ENCODE measurements at regions not wholly inside any gene's neighbourhood (a gene's known extent, or its start where the extent isn't known, plus 50 kb on each side); places are given as distances from the start of the nearest gene placed in this dataset.

- FAIRE-seq (no peak), DNase-seq (ENCODE audit: low read depth, low spot score) (no peak)
- Histone ChIP-seq H3K36me3 (ENCODE audit: control insufficient read depth in 2 of 2, extremely low read depth in 1 of 2, insufficient read depth in 2 of 2, low read length in 2 of 2) (no peaks in the 10 kb centered on the region), H3K79me2 (ENCODE audit: control insufficient read depth, insufficient read depth, low read length) (no peaks in the 10 kb centered on the region), H3K4me1 (ENCODE audit: control insufficient read depth, extremely low read depth, insufficient read depth, low read length) (no peaks in the 10 kb centered on the region), H4K20me1 (ENCODE audit: control insufficient read depth, extremely low read depth, insufficient read depth, low read length) (no peaks in the 10 kb centered on the region), H3K9me1 (ENCODE audit: control insufficient read depth, extremely low read depth, insufficient read depth, low read length) (no peaks in the 10 kb centered on the region), H3K4me2 (ENCODE audit: control insufficient read depth, extremely low read depth, insufficient read depth, low read depth, low read length) (no peak overlapping the region), H3K9ac (ENCODE audit: control insufficient read depth, extremely low read depth, insufficient read depth, low read length) (no peak overlapping the region), H3K27ac (ENCODE audit: control insufficient read depth, insufficient read depth, low read length) (no peak overlapping the region), H3K27me3 (ENCODE audit: control insufficient read depth, extremely low read depth, insufficient read depth, low read length) (no peaks in the 10 kb centered on the region), H3K9me3 (ENCODE audit: control insufficient read depth, low read depth, low read length) (no peaks in the 10 kb centered on the region), H2AFZ (ENCODE audit: control insufficient read depth, low read length) (no peak overlapping the region), H3K4me3 (ENCODE audit: control insufficient read depth in 2 of 3, extremely low read depth in 1 of 3, insufficient read depth in 2 of 3, low read depth in 1 of 3, low read length in 3 of 3) (no peak overlapping the region)
- dilution Hi-C loops (cut with MboI; ENCODE audit: extremely low pct_ligation_motif_present, low sequenced_read_pairs), result no loop called here
- TF ChIP-seq CTCF (optimal IDR thresholded peaks at IDR 0.05 in 1 of 3, IDR thresholded peaks at IDR 0.05 in 1 of 3, conservative IDR thresholded peaks at IDR 0.05 in 1 of 3; ENCODE audit: extremely low read depth in 1 of 3, insufficient read depth in 2 of 3, low read length in 3 of 3) (no peak), EZH2 (IDR thresholded peaks at IDR 0.05; ENCODE audit: low read length) (no peak)
Observed at GRCh38 chr5:15233566-15233965, 266.4 kb upstream of the FBXL7 start.

- no peak overlapping the region for H2AFZ ChIP-seq (ENCODE audit: control insufficient read depth, low read length)
- H3K36me3 ChIP-seq (ENCODE audit: control insufficient read depth in 2 of 2, extremely low read depth in 1 of 2, insufficient read depth in 2 of 2, low read length in 2 of 2), result no peaks in the 10 kb centered on the region
- no peak for TF ChIP-seq EZH2 (IDR thresholded peaks at IDR 0.05; ENCODE audit: low read length)
- no peak for TF ChIP-seq CTCF (optimal IDR thresholded peaks at IDR 0.05 in 1 of 3, IDR thresholded peaks at IDR 0.05 in 1 of 3, conservative IDR thresholded peaks at IDR 0.05 in 1 of 3; ENCODE audit: extremely low read depth in 1 of 3, insufficient read depth in 2 of 3, low read length in 3 of 3)
- H4K20me1 ChIP-seq (ENCODE audit: control insufficient read depth, extremely low read depth, insufficient read depth, low read length), result no peaks in the 10 kb centered on the region
- no peak overlapping the region for H3K27ac ChIP-seq (ENCODE audit: control insufficient read depth, insufficient read depth, low read length)
- H3K9me1 ChIP-seq (ENCODE audit: control insufficient read depth, extremely low read depth, insufficient read depth, low read length), result no peaks in the 10 kb centered on the region
- dilution Hi-C loops (cut with MboI; ENCODE audit: extremely low pct_ligation_motif_present, low sequenced_read_pairs), result no loop called here
- no peak overlapping the region for H3K9ac ChIP-seq (ENCODE audit: control insufficient read depth, extremely low read depth, insufficient read depth, low read length)
- H3K79me2 ChIP-seq (ENCODE audit: control insufficient read depth, insufficient read depth, low read length), result no peaks in the 10 kb centered on the region
- FAIRE-seq (no peak), DNase-seq (ENCODE audit: low read depth, low spot score) (no peak)
- H3K4me2 ChIP-seq (ENCODE audit: control insufficient read depth, extremely low read depth, insufficient read depth, low read depth, low read length), result no peak overlapping the region
- no peak overlapping the region for H3K4me3 ChIP-seq (ENCODE audit: control insufficient read depth in 2 of 3, extremely low read depth in 1 of 3, insufficient read depth in 2 of 3, low read depth in 1 of 3, low read length in 3 of 3)
- no peaks in the 10 kb centered on the region for H3K4me1 ChIP-seq (ENCODE audit: control insufficient read depth, extremely low read depth, insufficient read depth, low read length)
- no peaks in the 10 kb centered on the region for H3K27me3 ChIP-seq (ENCODE audit: control insufficient read depth, extremely low read depth, insufficient read depth, low read length)
- no peaks in the 10 kb centered on the region for H3K9me3 ChIP-seq (ENCODE audit: control insufficient read depth, low read depth, low read length)
Observed at GRCh38 chr5:15222156-15222555, 277.8 kb upstream of the FBXL7 start.
